Heart left ventricle (tissue), 13 donors: ENCODE measurements at regions not wholly inside any gene's neighbourhood (a gene's known extent, or its start where the extent isn't known, plus 50 kb on each side); places are given as distances from the start of the nearest gene placed in this dataset.
"Not testable (repeated sequence)": the region's sequence is repeated elsewhere in the genome, so short reads cannot be mapped to it uniquely, and the experiment has no call there.

Source experiments
- CTCF ChIP-seq, 12 donors: fragments of 200-600 bp; sonication (generic) in 4 of 12; IDR thresholded peaks; one replicate each; pipeline versions ENCODE4 v1.5.0 to v1.8.0; 2018 to 2022; ENCODE audit warnings: antibody characterized with exemption in 12 of 12, mild to moderate bottlenecking in 5 of 12
- POLR2A ChIP-seq, 2 donors: fragments of 450-650 bp; IDR thresholded peaks; one replicate each; pipeline ENCODE4 v1.6.1; 2017; ENCODE audit warnings: antibody characterized with exemption in 2 of 2, mild to moderate bottlenecking in 2 of 2, moderate library complexity in 2 of 2
- donor health status: ischemic (EF 13 %, LVEDD 7.1; RV severe dilation, severe dysfunction).
- donor health status: DM: no; HTN: yes; CAD: no.
- donor health status: DM: no; HTN: no; CAD: no.
- donor health status: ischemic (EF 25% LVEDD 6.9; RV normal size, moderate dysfunction).
- donor health status: ischemic (EF 25% LVEDD 5.7; RV mildly dilated, moderate dysfunction).
- donor health status: ischemic (EF 35%, LVEDD 5.7; RV mildly dilated, moderate dysfunction).
- donor health status: nonischemic (EF 11% LVEDD 7.7; RV severe dilation, severe dysfunction).
- donor health status: DM: yes; HTN: yes; CAD: no.
- donor health status: PGD.
- donor health status: ischemic (EF 29% LVEDD 5.4; RV normal size, mild dysfunction).
- donor health status: nonischemic (EF 23%, LVEDD 6.1; RV moderate dilation, normal function).

GRCh38 chr4:132813061-132813460 is 336.0 kb upstream of the PCDH10 start:
- not testable (repeated sequence) for TF ChIP-seq POLR2A, CTCF (IDR thresholded peaks at IDR 0.05)
